BJ (cell line): ENCODE measurements at regions not wholly inside any gene's neighbourhood (a gene's known extent, or its start where the extent isn't known, plus 50 kb on each side); places are given as distances from the start of the nearest gene placed in this dataset.

ENCODE experiments used
- CTCF ChIA-PET: fragments of 350-600 bp; formaldehyde crosslinking; extraction: SDS; loops from one replicate; lab custom pipeline; 2021; ENCODE audit warnings: antibody characterized with exemption, inconsistent platforms; lab: Yijun Ruan, JAX
- POLR2A ChIA-PET: fragments of 300-600 bp; sonication (Branson Sonifier 250); formaldehyde crosslinking; extraction: SDS; loops from one replicate; lab custom pipeline; 2021; ENCODE audit warnings: antibody characterized with exemption; lab: Charles Lee
- DNase-seq: peaks from one replicate; pipeline ENCODE4 v3.0.0-alpha.2; 2011; ENCODE audit warnings: low read depth
- H3K27me3 ChIP-seq: 2 replicates; pipeline ENCODE4 v1.6.0; 2011; ENCODE audit warnings: low read length; ENCODE audit not compliant: control insufficient read depth, insufficient read depth
- H3K36me3 ChIP-seq: 2 replicates; pipeline ENCODE4 v1.5.1; 2011; ENCODE audit warnings: low read length; ENCODE audit not compliant: control insufficient read depth, insufficient read depth
- H3K4me3 ChIP-seq: 2 replicates; pipeline ENCODE4 v1.5.1; 2011; ENCODE audit warnings: low read depth, mild to moderate bottlenecking, control low read depth, low read length
- TF ChIP-seq, protein P1 (sequence below): IDR thresholded peaks from 2 replicates; pipeline ENCODE4 v1.5.1; 2011; ENCODE audit warnings: low read depth, mild to moderate bottlenecking, control low read depth, inconsistent platforms, low read length, moderate library complexity; ENCODE audit not compliant: insufficient read depth

DNA sequence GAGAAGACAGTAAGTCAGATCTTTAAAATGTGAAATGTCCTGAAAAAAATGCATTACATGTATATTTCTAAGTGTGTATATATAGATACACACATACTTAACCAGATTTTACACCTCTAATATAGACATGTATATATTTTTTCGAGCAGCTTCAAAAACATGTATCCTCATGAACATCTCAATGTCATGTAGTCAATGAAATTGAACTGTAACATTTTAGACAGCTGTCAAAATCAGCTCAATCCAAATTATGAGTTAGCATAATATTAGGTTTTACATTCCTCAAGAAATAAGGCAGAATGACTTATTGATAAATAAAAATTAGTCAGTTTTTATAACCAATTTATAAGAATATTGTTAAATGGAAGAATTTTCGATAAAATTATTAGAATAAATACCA is 665.7 kb downstream of the BRINP3 start:
- Histone ChIP-seq H3K4me3 (no peak overlapping the region), H3K36me3 (no peaks in the 10 kb centered on the region), H3K27me3 (no peaks in the 10 kb centered on the region)
- ChIA-PET POLR2A (no interaction called here), CTCF (interaction anchor here (1.0 kb wide), 1 partner anchor 15 kb away, joined by 3 read pairs; no protein-coding TSS in a partner anchor)
- no peak for DNase-seq
- TF ChIP-seq, protein P1, sequence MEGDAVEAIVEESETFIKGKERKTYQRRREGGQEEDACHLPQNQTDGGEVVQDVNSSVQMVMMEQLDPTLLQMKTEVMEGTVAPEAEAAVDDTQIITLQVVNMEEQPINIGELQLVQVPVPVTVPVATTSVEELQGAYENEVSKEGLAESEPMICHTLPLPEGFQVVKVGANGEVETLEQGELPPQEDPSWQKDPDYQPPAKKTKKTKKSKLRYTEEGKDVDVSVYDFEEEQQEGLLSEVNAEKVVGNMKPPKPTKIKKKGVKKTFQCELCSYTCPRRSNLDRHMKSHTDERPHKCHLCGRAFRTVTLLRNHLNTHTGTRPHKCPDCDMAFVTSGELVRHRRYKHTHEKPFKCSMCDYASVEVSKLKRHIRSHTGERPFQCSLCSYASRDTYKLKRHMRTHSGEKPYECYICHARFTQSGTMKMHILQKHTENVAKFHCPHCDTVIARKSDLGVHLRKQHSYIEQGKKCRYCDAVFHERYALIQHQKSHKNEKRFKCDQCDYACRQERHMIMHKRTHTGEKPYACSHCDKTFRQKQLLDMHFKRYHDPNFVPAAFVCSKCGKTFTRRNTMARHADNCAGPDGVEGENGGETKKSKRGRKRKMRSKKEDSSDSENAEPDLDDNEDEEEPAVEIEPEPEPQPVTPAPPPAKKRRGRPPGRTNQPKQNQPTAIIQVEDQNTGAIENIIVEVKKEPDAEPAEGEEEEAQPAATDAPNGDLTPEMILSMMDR, result no peak

DNA sequence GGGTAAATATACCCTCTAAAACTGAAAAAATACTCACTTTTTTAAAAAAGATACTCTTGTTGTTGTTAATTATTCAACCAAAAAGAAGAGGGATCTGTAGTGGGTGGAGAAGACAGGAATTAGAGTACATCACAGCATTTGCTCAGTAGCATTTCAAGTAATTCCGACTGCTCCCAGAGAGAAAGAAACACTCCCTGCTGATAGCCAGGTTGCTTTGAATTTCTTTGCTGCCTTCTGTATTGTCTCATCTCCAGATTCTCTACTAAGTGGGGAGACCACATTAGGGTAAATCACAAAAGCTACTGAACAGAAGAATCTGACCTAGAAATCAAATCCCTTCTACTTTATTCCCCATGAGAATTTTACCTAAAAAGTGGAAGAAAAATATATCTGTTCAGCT is 661.1 kb downstream of the BRINP3 start:
- no peak overlapping the region for H3K4me3 ChIP-seq
- CTCF ChIA-PET, result no interaction called here
- POLR2A ChIA-PET, result no interaction called here
- no peak for DNase-seq
- TF ChIP-seq, protein P1, result no peak
- H3K27me3 ChIP-seq, result no peaks in the 10 kb centered on the region
- H3K36me3 ChIP-seq, result no peaks in the 10 kb centered on the region

DNA sequence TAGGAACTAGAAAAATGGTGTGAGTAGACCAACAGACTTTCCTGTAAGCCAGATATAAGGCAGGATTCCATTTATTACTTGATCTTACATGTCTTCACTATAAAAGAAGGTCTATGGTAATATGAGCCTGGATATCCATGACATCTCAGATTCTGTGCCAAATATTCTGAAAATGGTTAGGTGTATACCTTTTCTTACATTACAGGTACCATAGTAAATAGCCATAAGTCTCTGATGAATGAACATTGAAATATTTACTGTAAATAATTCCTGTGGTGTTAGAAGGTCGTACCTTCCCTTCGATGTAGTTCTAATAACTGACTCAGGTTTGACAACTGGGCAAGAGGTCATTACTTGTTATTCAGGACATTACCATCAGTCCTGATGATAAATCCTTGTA is 657.9 kb downstream of the BRINP3 start:
- H3K4me3 ChIP-seq, result no peak overlapping the region
- TF ChIP-seq, protein P1, result no peak
- H3K27me3 ChIP-seq, result no peaks in the 10 kb centered on the region
- DNase-seq, result no peak
- no peaks in the 10 kb centered on the region for H3K36me3 ChIP-seq
- ChIA-PET POLR2A (no interaction called here), CTCF (no interaction called here)

DNA sequence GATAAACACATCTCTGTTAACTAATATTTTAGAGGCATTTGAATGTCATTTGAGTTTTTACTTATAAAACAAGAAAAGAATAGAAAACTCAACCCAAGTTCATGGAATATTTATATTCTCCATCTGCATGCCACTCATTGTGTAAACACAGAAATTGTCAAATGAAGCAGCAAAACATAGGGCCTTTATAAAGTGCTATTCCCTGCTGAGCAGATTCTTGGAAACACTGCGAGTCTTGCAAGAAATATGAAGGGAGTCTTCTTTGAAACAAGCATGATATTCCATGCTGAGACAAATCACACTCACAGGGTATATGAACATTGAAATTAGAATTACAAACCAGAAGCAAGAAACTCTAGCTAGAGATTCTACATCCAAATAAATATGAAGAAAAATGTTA is 655.8 kb downstream of the BRINP3 start:
- TF ChIP-seq, protein P1, result no peak
- no peak for DNase-seq
- Histone ChIP-seq H3K4me3 (no peak overlapping the region), H3K27me3 (no peaks in the 10 kb centered on the region), H3K36me3 (no peaks in the 10 kb centered on the region)
- POLR2A ChIA-PET, result no interaction called here
- CTCF ChIA-PET, result no interaction called here

DNA sequence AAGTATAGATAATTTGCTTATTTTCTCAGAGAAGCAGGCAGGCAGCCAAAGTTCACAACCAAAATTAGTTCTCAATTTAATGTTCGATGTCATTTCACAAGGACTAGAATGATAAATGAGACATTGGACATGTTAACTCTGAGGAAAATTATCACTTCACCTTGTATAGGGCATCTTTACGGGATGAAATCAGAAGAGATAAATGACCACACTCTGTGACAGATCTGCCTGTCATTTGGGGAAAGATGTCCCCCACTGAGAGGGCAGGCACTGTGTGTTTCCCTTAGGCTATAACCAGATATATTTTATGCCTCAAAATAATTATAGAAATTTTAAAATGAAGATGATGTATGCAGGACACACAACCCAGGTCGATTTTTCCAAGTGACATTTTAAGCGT is 642.9 kb downstream of the BRINP3 start:
- Histone ChIP-seq H3K36me3 (no peaks in the 10 kb centered on the region), H3K4me3 (no peak overlapping the region), H3K27me3 (no peaks in the 10 kb centered on the region)
- ChIA-PET CTCF (no interaction called here), POLR2A (no interaction called here)
- TF ChIP-seq, protein P1, result no peak
- no peak for DNase-seq
